ENCODE measurements at regions not wholly inside any gene's neighbourhood (a gene's known extent, or its start where the extent isn't known, plus 50 kb on each side); places are given as distances from the start of the nearest gene placed in this dataset.

- Histone ChIP-seq H3K4me1 (ENCODE audit: control insufficient read depth in 3 of 3, insufficient read depth in 2 of 3, low read depth in 1 of 3, low read length in 2 of 3) (no peaks in the 10 kb centered on the region), H3K9me3 (ENCODE audit: control insufficient read depth in 2 of 2, insufficient read depth in 1 of 2, low read depth in 1 of 2, low read length in 1 of 2) (no peaks in the 10 kb centered on the region), H3K36me3 (ENCODE audit: control insufficient read depth in 3 of 3, insufficient read depth in 2 of 3, low read depth in 1 of 3, low read length in 3 of 3) (no peaks in the 10 kb centered on the region), H3K4me3 (ENCODE audit: low read depth in 1 of 3, low read length in 3 of 3) (no peak overlapping the region), H3K27me3 (ENCODE audit: control insufficient read depth in 3 of 3, insufficient read depth in 3 of 3, low read length in 3 of 3) (no peaks in the 10 kb centered on the region), H3K27ac (ENCODE audit: low read depth in 1 of 3, low read length in 2 of 3) (no peak overlapping the region)
- FAIRE-seq (no peak), DNase-seq (no peak)
- 63 to 69% (median 64%) methylated on average over 2 of the region's 2 CpGs for WGBS, 3 donors
Measured at GRCh38 chr5:33023649-33024048, 312.5 kb downstream of the NPR3 start.

GRCh38 chr5:33032271-33033070, 321.4 kb downstream of the NPR3 start:
- Histone ChIP-seq H3K9me3 (ENCODE audit: control insufficient read depth in 2 of 2, insufficient read depth in 1 of 2, low read depth in 1 of 2, low read length in 1 of 2) (peaks cover 0 to 4% of the 10 kb centered on the region in 2 donors), H3K36me3 (ENCODE audit: control insufficient read depth in 3 of 3, insufficient read depth in 2 of 3, low read depth in 1 of 3, low read length in 3 of 3) (no peaks in the 10 kb centered on the region), H3K4me3 (ENCODE audit: low read depth in 1 of 3, low read length in 3 of 3) (no peak overlapping the region), H3K4me1 (ENCODE audit: control insufficient read depth in 3 of 3, insufficient read depth in 2 of 3, low read depth in 1 of 3, low read length in 2 of 3) (no peaks in the 10 kb centered on the region), H3K27me3 (ENCODE audit: control insufficient read depth in 3 of 3, insufficient read depth in 3 of 3, low read length in 3 of 3) (no peaks in the 10 kb centered on the region), H3K27ac (ENCODE audit: low read depth in 1 of 3, low read length in 2 of 3) (no peak overlapping the region)
- 18 to 39% (median 39%) methylated on average over 8 of the region's 8 CpGs for WGBS, 3 donors
- DNase-seq (no peak), FAIRE-seq (no peak)

GRCh38 chr5:33033516-33033915, 322.4 kb downstream of the NPR3 start:
- H3K27ac ChIP-seq (ENCODE audit: low read depth in 1 of 3, low read length in 2 of 3) = no peak overlapping the region
- 65 to 76% (median 70%) methylated on average over 3 of the region's 3 CpGs for WGBS, 3 donors
- no peak for DNase-seq
- FAIRE-seq = no peak
- peaks cover 0 to 4% of the 10 kb centered on the region in 2 donors for H3K9me3 ChIP-seq (ENCODE audit: control insufficient read depth in 2 of 2, insufficient read depth in 1 of 2, low read depth in 1 of 2, low read length in 1 of 2)
- no peaks in the 10 kb centered on the region for H3K36me3 ChIP-seq (ENCODE audit: control insufficient read depth in 3 of 3, insufficient read depth in 2 of 3, low read depth in 1 of 3, low read length in 3 of 3)
- H3K27me3 ChIP-seq (ENCODE audit: control insufficient read depth in 3 of 3, insufficient read depth in 3 of 3, low read length in 3 of 3) = no peaks in the 10 kb centered on the region
- no peak overlapping the region for H3K4me3 ChIP-seq (ENCODE audit: low read depth in 1 of 3, low read length in 3 of 3)
- no peaks in the 10 kb centered on the region for H3K4me1 ChIP-seq (ENCODE audit: control insufficient read depth in 3 of 3, insufficient read depth in 2 of 3, low read depth in 1 of 3, low read length in 2 of 3)

DNA sequence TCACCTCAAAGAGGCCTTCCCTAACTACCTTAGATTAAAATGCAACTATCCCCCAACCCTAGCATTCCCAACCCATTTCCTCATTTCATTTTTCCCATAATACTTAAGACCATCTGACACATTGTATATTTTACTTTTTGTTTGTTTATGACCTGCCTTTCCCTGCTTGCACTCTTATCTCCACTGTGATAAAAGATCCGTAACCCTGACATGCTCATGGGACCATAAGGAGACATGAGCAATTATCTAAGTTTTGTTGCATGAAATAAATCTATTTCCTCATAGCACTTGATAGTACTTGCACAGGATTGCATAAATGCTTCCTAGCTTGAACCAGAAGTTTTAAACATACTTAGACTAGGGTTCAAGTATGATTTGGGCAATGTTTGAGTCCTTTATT, 323.7 kb downstream of the NPR3 start:
- FAIRE-seq (no peak), DNase-seq (no peak)
- 28 to 64% (median 30%) methylated on average over 1 of the region's 1 CpG for WGBS, 3 donors
- H3K27ac ChIP-seq (ENCODE audit: low read depth in 1 of 3, low read length in 2 of 3) = no peak overlapping the region
- H3K4me3 ChIP-seq (ENCODE audit: low read depth in 1 of 3, low read length in 3 of 3) = no peak overlapping the region
- H3K27me3 ChIP-seq (ENCODE audit: control insufficient read depth in 3 of 3, insufficient read depth in 3 of 3, low read length in 3 of 3) = no peaks in the 10 kb centered on the region
- H3K9me3 ChIP-seq (ENCODE audit: control insufficient read depth in 2 of 2, insufficient read depth in 1 of 2, low read depth in 1 of 2, low read length in 1 of 2) = peaks cover 0 to 4% of the 10 kb centered on the region in 2 donors
- H3K36me3 ChIP-seq (ENCODE audit: control insufficient read depth in 3 of 3, insufficient read depth in 2 of 3, low read depth in 1 of 3, low read length in 3 of 3) = no peaks in the 10 kb centered on the region
- no peaks in the 10 kb centered on the region for H3K4me1 ChIP-seq (ENCODE audit: control insufficient read depth in 3 of 3, insufficient read depth in 2 of 3, low read depth in 1 of 3, low read length in 2 of 3)

DNA sequence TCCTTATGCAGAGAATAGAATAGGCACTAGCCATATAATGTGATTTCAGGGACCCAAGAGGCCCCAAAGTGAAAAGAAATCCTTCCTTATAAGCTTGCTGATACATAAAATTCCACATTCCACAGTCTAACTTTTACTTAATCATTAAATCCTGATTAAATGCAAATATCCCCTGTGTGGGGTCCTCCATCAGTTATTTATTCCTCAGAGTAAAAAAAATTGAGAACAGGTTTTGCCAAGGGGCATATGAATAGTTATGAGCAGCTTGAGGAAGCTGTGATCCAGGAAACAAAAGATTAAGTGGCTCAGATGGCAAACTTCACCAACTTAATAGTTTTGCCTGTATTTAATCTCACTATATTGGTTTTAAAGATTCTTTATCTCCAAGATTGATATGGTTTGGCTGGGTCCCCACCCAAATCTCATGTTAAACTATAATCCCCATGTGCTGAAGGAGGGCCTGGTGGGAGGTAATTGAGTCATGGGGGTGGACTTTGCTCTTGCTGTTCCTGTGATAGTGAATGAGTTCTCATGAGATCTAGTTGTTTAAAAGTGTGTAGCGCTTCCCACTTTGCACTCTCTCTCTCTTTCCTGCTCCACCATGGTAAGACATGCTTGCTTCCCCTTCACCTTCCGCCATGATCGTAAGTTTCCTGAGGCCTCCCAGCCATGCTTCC, 324.9 kb downstream of the NPR3 start:
- H3K27ac ChIP-seq (ENCODE audit: low read depth in 1 of 3, low read length in 2 of 3) = no peak overlapping the region
- FAIRE-seq (no peak), DNase-seq (no peak)

DNA sequence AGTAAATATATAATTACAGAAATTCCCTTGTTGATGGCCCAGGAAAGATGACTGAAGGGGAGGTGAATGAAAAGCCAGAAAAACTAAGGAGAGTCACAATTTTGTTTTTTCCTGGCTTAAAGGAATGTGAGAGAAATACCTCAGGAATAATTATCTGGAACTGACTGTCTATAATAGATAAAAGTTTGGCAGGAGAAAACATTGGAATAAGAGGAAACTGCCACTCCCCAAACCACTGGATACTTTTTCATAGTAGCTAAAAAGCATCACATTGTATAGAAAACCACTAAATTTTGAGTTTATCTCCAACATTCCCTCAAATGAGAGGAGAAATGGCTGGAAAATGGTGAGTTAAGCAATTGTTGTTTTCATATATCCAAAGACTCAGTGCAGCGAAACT, 326.0 kb downstream of the NPR3 start:
- WGBS, 3 donors = 58 to 93% (median 59%) methylated on average over 1 of the region's 1 CpG
- H3K36me3 ChIP-seq (ENCODE audit: control insufficient read depth in 3 of 3, insufficient read depth in 2 of 3, low read depth in 1 of 3, low read length in 3 of 3) = no peaks in the 10 kb centered on the region
- peaks cover 0 to 25% of the 10 kb centered on the region in 2 donors for H3K9me3 ChIP-seq (ENCODE audit: control insufficient read depth in 2 of 2, insufficient read depth in 1 of 2, low read depth in 1 of 2, low read length in 1 of 2)
- FAIRE-seq (no peak), DNase-seq (no peak)
- H3K4me3 ChIP-seq (ENCODE audit: low read depth in 1 of 3, low read length in 3 of 3) = no peak overlapping the region
- H3K27ac ChIP-seq (ENCODE audit: low read depth in 1 of 3, low read length in 2 of 3) = no peak overlapping the region
- no peaks in the 10 kb centered on the region for H3K4me1 ChIP-seq (ENCODE audit: control insufficient read depth in 3 of 3, insufficient read depth in 2 of 3, low read depth in 1 of 3, low read length in 2 of 3)
- no peaks in the 10 kb centered on the region for H3K27me3 ChIP-seq (ENCODE audit: control insufficient read depth in 3 of 3, insufficient read depth in 3 of 3, low read length in 3 of 3)

More for the DNA sequence above, 324.9 kb downstream of the NPR3 start:
- Histone ChIP-seq H3K4me3 (ENCODE audit: low read depth in 1 of 3, low read length in 3 of 3) (no peak overlapping the region), H3K36me3 (ENCODE audit: control insufficient read depth in 3 of 3, insufficient read depth in 2 of 3, low read depth in 1 of 3, low read length in 3 of 3) (no peaks in the 10 kb centered on the region), H3K4me1 (ENCODE audit: control insufficient read depth in 3 of 3, insufficient read depth in 2 of 3, low read depth in 1 of 3, low read length in 2 of 3) (no peaks in the 10 kb centered on the region), H3K27me3 (ENCODE audit: control insufficient read depth in 3 of 3, insufficient read depth in 3 of 3, low read length in 3 of 3) (no peaks in the 10 kb centered on the region), H3K9me3 (ENCODE audit: control insufficient read depth in 2 of 2, insufficient read depth in 1 of 2, low read depth in 1 of 2, low read length in 1 of 2) (peaks cover 0 to 14% of the 10 kb centered on the region in 2 donors)
- 95 to 98% (median 96%) methylated on average over 3 of the region's 3 CpGs for WGBS, 3 donors

GRCh38 chr5:33041586-33041985, 330.5 kb downstream of the NPR3 start:
- WGBS, 3 donors = 72 to 94% (median 88%) methylated on average over 3 of the region's 3 CpGs
- H3K4me1 ChIP-seq (ENCODE audit: control insufficient read depth in 3 of 3, insufficient read depth in 2 of 3, low read depth in 1 of 3, low read length in 2 of 3) = no peaks in the 10 kb centered on the region
- DNase-seq (no peak), FAIRE-seq (no peak)
- no peak overlapping the region for H3K27ac ChIP-seq (ENCODE audit: low read depth in 1 of 3, low read length in 2 of 3)
- H3K27me3 ChIP-seq (ENCODE audit: control insufficient read depth in 3 of 3, insufficient read depth in 3 of 3, low read length in 3 of 3) = no peaks in the 10 kb centered on the region
- H3K4me3 ChIP-seq (ENCODE audit: low read depth in 1 of 3, low read length in 3 of 3) = no peak overlapping the region
- H3K9me3 ChIP-seq (ENCODE audit: control insufficient read depth in 2 of 2, insufficient read depth in 1 of 2, low read depth in 1 of 2, low read length in 1 of 2) = peaks cover 0 to 21% of the 10 kb centered on the region in 2 donors
- H3K36me3 ChIP-seq (ENCODE audit: control insufficient read depth in 3 of 3, insufficient read depth in 2 of 3, low read depth in 1 of 3, low read length in 3 of 3) = no peaks in the 10 kb centered on the region

DNA sequence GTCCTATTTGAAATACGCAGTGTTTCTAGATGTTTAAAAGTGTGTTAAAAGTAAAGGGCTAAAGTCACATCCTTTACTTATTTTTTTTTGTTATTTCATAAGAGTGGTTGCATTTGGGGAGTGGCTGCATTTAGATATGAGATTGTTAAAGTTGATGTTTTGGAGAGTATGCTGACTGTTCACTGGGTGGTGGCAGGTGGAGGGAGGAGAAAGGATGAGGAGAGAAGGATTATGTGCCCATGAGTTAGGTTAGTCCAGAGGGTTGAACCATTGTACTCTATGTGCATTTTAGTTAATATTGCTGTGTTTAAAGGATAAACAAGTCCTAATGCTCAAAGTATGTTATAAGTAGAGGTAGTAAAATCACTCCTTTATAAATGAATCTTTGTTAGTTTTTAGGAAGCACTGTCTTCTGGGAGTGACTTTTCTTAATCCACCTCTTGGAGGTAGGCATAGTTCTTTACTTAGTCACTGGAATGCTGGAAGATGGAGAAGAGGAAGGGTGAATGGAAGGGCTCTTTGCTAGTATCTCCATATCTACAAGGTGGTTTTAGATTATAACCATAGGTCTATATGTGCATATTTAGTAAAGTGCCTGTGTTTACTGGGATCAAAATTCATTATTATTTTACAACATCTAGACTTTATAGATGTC, 332.3 kb downstream of the NPR3 start:
- Histone ChIP-seq H3K27ac (ENCODE audit: low read depth in 1 of 3, low read length in 2 of 3) (no peak overlapping the region), H3K4me3 (ENCODE audit: low read depth in 1 of 3, low read length in 3 of 3) (no peak overlapping the region), H3K27me3 (ENCODE audit: control insufficient read depth in 3 of 3, insufficient read depth in 3 of 3, low read length in 3 of 3) (no peaks in the 10 kb centered on the region), H3K36me3 (ENCODE audit: control insufficient read depth in 3 of 3, insufficient read depth in 2 of 3, low read depth in 1 of 3, low read length in 3 of 3) (no peaks in the 10 kb centered on the region), H3K4me1 (ENCODE audit: control insufficient read depth in 3 of 3, insufficient read depth in 2 of 3, low read depth in 1 of 3, low read length in 2 of 3) (no peaks in the 10 kb centered on the region), H3K9me3 (ENCODE audit: control insufficient read depth in 2 of 2, insufficient read depth in 1 of 2, low read depth in 1 of 2, low read length in 1 of 2) (peaks cover 0 to 21% of the 10 kb centered on the region in 2 donors)
- FAIRE-seq (no peak), DNase-seq (no peak)
- 56 to 80% (median 65%) methylated on average over 1 of the region's 1 CpG for WGBS, 3 donors

All from small intestine (tissue), 7 donors.